22Rv1 (cell line): ENCODE measurements at regions not wholly inside any gene's neighbourhood (a gene's known extent, or its start where the extent isn't known, plus 50 kb on each side); places are given as distances from the start of the nearest gene placed in this dataset.

Experiments used
- CTCF ChIP-seq: fragments of 450-650 bp; IDR thresholded peaks from 2 replicates; pipeline ENCODE4 v1.5.1; 2017; ENCODE audit warnings: mild to moderate bottlenecking
- ZFX ChIP-seq: fragments of 450-650 bp; IDR thresholded peaks from 2 replicates; pipeline ENCODE4 v1.6.1; 2017; ENCODE audit warnings: antibody characterized with exemption, borderline replicate concordance

- TF ChIP-seq CTCF (no peak), ZFX (no peak)
Observed at GRCh38 chr11:134623711-134624110, 211.7 kb upstream of the B3GAT1 start.
